GM19035 (cell line): ENCODE measurements at regions not wholly inside any gene's neighbourhood (a gene's known extent, or its start where the extent isn't known, plus 50 kb on each side); places are given as distances from the start of the nearest gene placed in this dataset.
"Not testable (repeated sequence)": the region's sequence is repeated elsewhere in the genome, so short reads cannot be mapped to it uniquely, and the experiment has no call there.

ENCODE experiments used
- ATAC-seq: cut with Tn5 transposase; IDR thresholded peaks from one replicate; pipeline ENCODE4 v1.9.1; 2021; ENCODE audit not compliant: unreplicated experiment

DNA sequence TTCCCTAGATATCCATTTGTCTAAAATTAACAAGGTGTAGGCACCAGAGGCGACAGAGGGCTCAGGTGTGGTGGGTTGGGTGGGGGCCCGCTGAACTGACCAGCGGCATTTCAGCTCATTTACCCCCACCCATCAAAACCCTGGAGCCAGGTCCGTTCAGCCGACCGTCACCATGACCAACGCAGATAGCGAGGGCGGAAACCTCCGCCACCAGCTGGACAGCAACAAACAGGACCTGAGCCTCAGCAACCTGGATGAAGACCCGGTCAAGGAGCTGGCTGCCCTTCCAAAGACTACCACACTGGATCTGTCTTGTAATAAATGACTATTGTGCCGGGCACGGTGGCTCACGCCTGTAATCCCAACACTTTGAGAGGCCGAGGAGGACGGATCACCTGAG is 120.8 kb upstream of the LGSN start:
- ATAC-seq: no peak

DNA sequence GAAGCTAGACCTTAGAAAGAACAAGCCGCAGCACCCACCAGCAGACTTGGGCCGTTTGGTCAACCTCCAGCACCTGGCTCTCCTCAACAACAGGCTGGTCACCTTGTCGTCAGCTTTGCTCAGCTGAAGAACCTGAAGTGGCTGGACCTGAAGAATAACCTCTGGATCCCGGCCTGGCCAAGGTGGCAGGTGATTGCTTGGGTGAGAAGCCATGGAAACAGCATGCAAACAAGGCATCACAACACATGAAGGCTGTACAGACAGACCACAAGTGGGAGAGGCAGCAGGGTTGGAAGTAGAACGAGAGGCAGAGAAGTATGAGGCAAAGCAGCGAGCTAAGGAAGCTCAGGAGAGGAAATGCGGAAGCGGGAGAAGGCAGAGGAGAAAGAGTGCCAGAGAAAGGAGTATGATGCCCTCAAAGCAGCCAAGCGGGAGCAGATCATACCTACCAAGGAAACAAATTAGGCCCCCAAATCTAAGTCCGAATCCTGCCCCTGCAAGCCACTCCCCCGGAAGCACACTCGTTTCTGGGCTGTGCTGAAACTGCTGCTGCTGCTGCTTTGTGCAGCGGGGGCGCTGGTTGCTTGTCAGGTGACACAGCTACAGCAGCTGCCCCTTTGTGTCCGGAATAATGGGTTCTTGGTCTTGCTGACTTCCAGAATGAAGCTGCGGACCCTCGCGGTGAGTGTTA is 121.6 kb upstream of the LGSN start:
- peak; percentile 77 for ATAC-seq

DNA sequence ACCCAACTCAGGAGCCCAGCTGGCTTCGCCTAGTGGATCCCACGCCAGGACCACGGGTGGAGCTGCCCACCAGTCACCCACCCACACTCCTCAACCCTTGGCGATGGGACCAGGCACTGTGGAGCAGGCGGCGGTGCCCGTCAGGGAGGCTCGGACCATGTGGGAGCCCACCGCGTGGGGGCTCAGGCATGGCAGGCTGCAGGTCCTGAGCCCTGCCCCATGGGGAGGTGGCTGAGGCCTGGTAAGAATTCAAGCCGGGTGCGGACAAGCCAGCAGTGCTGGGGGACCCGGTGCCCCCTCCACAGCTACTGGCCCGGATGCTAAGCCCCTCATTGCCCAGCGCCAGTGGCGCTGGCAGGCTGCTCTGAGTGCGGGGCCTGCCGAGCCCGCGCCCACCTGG is 123.1 kb upstream of the LGSN start:
- no peak for ATAC-seq

DNA sequence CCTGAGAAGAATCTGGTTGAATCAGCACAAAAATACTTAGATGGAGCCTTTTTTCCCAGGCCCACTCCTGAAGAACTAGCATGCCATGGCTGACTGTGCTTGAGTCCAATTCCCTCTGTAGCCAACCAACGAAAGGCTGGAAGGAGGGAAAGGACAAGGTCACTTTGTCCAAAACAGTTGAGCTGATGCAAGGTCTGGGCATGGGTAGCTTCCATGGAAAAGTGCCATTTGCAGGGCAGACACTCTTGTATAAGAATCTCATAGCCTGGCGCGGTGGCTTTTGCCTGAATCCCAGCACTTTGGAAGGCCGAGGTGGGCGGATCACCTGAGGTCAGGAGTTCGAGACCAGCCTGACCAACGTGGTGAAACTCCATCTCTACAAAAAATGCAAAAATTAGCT is 125.0 kb upstream of the LGSN start:
- no peak for ATAC-seq

DNA sequence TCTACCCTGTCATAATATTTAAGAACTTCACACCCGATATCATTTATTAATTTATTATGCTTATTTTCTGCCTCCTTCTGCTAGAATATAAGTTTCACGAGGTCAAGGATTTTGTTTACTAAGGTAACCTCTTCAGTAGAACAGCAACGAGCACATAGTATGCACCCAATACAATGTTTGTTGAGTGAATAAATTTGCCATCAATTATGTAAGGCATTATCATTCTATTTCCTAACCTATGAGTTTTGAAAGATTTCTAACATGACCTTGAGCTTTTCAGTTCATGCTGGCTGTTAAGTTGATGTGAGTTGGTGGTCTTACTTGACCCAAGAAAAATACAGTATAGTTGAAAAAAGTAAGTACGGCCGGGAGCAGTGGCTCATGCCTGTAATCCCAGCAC is 125.9 kb upstream of the LOC128125822 start:
- no peak for ATAC-seq

DNA sequence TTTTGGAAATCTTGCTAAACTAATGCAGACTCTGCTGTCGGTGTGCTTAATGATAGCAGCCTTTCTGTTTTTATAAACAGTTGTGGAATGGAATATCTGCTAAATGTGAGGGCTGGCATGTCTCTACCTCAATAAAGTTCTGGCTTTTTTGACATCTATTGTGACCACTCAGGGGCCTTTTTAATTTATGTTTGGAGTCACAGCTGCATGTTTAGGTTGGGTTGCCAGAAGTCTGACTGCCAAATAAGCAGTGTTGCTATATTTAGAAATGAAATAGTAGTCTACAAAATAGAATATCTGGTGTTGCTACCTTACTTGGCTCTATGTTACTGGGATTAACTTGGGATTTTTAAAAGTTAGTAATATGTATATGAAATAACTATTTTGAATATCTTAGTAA is 125.1 kb upstream of the LOC128125822 start:
- ATAC-seq: no peak

DNA sequence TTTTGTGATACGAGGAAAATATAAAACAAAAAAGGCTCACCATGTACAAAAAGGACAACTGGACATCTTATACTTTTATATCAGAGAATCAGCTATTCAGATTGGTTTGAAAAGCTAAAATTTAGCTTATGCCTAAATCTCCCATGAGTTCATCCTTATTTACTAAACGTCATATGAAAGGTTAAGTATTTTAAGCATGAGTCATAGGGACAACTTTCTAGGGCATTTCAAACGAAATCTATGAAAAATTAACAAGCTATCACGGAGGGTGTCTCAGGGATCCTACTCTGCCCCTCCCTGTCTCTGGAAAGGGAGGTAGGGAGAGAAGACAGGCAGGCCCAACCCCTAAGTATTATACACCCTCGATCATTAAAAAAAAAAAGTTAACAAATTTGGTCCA is 124.1 kb upstream of the LOC128125822 start:
- no peak for ATAC-seq

DNA sequence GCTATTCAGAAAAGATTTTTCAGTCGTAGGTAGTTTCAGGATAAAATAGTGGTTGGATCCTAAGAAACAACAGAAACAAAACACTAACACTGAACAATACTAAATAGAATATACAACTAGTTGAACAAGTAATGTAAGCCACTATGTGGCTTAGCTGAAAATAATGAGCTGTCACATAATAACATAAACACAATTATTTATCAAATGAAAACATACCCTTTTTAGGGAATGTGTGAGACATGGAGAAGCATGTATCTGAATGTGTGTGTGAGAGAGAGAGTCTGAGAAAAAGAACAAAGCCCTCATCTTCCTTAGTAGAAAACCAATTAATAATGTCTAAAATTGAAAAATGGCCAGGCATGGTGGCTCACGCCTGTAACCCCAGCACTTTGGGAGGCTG is 122.6 kb upstream of the LOC128125822 start:
- no peak for ATAC-seq

DNA sequence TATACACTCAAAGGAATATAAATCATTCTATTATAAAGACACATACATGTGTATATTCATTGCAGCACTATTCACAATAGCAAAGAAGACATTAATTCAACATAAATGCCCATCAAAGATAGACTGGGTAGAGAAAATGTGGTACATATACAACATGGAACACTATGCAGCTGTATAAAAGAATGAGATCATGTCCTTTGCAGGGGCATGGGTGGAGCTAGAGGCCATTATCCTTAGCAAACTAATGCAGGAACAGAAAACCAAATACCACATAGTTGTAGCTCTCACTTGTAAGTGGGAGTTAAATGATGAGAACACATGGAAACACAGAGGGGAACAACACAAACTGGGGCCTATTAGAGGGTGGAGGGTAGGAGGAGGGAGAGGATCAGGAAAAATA is 121.0 kb upstream of the LOC128125822 start:
- no peak for ATAC-seq

DNA sequence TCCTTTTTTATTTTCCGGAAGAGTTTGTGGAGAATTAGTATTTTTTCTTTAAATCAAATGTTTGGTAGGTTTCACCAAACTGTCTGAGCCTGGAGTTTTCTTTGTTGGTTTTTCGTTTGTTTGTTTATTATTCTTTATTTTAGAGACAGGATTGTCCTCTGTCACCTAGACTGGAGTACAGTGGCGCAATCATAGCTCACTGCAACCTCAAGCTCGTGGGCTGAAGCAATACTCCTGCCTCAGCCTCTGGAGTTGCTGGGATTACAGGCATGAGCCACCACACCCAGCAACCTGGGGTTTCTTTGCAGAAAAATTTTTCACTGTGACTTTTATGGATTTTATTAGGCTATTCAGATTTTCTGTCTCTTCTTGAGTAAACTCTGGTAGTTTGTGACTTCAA is 120.2 kb upstream of the LOC128125822 start:
- ATAC-seq: no peak

DNA sequence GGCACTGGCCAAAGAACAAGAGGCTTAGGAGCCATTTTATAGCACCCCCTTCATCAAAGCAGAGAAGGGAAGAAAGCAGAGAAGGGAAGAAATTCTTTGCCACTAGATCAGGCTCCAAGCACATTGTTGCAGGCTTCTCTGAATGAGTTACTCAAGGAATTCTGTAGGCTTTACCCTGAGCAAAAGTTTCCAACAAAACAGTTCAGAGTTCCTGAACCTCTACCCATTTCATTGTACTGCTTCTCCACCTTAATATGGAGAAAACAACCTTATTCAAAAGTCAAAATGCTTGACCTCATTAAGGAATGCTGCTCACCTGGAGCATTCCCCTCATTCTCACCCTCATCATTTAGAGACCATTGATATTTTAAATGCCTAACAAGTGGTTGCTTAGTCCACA is 115.5 kb upstream of the LOC128125822 start:
- ATAC-seq: no peak

DNA sequence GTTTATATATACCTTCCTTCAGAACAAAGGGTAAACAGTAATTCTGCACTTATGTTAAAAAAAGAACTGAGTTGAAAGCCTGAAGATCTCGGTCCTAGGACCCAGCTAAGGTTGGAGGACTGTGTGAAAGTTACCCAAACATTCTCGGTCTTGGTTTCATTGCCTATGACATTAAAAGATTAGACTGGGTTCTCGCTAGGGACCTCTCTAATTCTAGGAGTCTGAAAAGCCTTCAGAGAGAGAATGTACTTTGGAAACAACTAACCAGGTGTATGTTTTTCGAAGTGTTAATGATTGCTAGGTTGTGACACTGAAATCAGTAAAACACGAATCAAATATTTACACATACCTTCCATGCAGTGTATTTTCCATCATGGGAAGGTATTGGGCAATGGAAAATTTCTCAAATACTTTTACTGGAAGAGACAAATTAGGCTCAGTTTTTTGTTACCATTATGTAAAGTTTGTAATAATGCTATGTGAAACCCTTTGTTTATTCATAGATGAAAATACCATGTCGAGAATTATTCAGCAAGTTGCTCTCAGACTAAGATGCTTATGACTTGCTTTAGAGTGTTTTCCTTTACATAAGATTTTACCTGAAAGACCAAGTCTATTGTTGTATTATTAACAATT is 113.7 kb upstream of the LOC128125822 start:
- no peak for ATAC-seq

DNA sequence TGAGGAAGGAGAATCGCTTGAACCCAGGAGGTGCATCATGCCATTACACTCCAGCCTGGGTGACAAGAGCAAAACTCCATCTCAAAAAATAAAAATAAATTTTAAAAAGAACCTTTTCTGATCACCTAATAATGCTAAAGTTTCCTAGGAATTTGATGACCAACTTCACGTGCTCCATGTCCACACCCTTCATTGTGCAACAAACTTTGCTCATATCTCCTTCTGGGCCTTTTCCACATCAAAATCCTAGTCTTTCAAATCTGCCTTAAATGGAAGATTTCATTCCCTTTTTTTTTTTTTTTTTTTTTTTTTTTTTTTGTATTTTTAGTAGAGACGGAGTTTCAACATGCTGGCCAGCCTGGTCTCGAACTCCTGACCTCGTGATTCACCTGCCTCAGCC is 112.5 kb upstream of the LOC128125822 start:
- ATAC-seq: no peak

DNA sequence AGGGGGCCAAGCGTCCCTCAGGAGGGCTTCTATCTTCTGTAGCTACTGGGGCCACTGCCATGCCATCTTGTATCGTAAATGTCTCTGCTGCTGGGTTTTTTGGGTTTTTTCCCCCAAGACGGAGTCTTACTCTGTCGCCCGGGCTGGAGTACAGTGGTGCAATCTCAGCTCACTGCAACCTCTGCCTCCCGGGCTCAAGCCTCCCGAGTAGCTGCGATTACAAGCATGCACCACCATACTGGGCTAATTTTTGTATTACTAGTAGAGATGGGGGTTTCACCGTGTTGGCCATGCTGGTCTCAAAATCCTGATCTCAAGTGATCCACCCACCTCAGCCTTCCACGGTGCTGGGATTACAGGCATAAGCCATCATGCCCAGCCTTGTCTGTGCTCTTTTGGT is 111.3 kb upstream of the LOC128125822 start:
- ATAC-seq: no peak

DNA sequence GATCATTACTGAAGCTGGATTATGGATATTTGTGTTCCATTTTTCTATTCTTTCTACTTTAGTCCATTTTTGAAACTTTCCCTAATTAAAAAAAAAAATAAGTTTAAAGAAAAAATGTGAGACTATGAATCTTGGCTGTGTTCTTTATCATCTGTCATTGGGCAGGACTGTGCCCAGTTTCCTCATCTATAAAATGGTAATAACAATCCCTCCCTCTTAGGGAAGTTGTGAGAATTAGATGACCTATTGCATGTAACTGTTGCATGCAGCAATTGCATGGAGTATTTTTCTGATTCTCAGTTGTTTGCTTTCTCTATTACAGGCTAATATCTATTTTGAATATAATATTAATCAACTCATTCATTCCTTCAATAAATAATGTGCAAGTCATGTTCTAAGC is 108.2 kb upstream of the LOC128125822 start:
- ATAC-seq: no peak

DNA sequence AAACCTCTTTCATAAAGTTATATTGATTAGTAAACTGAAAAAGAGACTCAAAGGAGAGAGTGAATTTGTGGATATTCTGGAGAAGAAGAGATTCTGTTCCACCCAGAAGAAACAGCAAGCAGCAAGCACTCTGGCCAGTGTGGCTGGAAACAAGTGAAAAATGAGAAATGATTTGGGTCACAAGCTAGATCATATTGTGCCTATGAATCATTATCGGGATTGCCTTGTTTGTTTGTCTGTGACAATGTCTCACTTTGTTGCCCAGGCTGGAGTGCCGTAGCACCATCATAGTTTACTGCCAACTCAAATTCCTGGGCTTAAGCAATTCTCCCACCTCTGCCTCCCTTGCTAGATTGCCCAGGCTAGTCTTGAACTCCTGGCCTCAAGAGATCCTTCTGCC is 106.5 kb upstream of the LOC128125822 start:
- no peak for ATAC-seq

DNA sequence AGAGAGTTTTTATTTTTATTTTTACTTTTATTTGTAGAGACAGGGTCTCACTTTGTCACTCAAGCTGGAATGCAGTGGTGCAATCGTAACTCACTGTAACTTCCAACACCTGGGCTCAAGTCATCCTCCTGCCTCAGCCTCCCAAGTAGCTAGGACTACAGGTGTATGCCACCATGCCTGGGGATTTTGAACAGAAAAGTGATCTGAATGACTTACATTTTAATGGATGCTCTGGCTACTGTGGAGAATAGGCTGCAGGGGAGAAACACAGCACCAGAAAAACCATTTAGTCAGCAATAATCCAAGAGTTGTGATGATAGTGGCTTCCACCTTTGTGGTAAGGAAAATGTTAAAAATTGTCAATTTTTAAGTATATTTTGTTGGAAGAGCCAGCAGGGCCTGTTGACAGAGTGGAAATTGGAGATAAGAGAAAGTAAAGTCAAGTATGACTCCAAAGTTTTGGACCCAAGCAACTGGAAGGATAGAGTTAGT is 106.0 kb upstream of the LOC128125822 start:
- no peak for ATAC-seq

DNA sequence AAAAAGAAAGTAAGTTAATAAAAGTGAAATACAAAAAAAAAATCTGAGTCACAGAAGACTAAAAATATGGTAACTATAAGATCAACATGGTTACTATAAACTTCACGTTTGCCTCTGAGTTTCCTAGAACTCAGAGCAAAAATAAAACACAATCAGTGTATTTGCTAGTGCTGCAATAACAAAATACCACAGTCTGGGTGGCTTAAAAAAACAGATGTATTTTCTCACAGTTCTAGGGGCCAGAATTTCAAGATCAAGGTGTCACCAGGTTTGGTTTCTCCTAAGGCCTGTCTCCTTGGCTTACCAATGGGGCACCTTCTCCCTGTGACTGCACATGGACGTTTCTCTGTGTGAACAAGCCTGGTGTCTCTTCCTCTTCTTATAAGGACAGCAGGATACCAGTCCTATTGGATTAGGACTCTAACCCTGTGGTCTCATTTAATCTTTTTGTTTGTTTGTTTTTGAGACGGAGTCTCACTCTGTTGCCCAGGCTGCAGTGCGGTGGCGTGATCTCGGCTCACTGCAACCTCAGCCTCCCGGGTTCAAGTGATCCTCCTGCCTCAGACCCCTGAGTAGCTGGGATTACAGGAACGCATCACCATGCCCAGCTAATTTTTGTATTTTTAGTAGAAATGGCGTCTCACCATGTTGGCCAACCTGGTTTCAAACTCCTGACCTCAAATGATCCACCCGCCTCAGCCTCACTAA is 104.9 kb upstream of the LOC128125822 start:
- ATAC-seq: no peak

DNA sequence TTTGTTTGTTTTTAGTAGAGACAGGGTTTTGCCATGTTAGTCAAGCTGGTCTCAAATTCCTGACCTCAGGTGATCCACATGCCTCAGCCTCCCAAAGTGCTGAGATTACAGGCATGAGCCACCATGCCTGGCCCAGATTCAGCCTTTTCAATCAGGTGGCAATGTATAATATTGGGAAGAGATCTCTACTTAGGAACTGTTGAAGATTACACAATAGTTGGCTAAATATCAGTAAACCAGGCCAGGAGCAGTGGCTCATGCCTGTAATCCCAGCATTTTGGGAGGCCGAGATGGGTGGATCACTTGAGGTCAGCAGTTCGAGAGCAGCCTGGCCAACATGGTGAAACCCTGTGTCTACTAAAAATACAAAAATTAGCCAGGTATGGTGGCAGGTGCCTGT is 101.1 kb upstream of the LOC128125822 start:
- ATAC-seq: not testable (repeated sequence)

DNA sequence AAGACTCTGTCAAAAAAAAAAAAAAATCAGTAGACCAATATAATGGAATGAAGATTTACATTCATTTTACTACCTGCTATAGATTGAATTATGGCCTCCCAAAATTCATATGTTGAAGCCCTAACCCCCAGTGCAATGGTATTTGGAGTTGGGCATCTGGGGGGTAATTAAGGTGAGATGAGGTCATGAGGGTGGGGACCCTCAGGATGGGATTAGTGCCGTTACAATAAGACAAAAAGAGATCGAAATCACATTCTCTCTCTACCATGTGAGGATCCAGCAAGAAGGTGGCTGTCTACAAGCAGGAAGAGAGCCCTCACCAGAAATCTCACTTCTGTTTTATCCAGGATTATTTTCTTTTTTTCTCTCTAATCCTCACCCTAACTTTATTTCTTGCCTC is 100.6 kb upstream of the LOC128125822 start:
- no peak for ATAC-seq

DNA sequence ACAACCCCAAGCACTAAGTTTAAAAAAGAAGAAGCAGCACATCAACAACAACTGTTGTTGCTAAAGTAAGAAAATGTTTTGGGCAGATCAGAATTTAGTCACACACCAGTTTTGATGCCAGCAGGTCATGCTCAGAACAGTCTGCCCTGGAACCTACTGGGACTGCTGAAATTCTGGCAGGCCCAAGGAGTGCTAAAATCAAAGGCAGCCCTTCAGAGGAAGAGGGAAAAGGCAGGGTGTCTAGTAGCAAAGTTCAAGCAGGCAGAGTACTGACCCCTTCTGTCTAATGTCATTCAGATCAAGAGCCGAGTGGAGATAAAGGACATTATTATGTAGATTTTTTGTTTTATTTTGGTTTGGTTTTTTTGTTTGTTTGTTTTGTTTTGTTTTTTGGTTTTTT is 96.6 kb upstream of the LOC128125822 start:
- ATAC-seq: no peak

DNA sequence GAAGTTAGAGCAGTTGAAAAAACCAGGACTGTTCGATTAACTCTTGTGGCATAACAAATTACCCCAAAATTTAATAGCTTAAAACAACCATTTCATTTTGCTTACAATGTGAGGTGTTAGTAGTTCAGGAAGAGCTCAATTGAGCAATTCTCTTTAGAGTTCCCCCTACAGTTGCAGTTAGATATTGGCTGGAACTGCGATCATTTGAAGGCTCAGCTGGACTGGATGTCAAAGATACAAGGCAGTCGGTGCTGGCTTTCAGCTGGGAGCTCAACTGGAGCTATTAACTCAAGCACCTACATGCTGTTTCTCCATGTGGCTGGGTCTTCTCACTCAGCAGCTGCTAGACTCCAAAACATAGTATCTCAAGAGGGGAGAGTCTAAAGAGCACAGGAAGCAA is 96.0 kb upstream of the LOC128125822 start:
- ATAC-seq: no peak
